GM19238 (cell line): ENCODE measurements at regions not wholly inside any gene's neighbourhood (a gene's known extent, or its start where the extent isn't known, plus 50 kb on each side); places are given as distances from the start of the nearest gene placed in this dataset.

ENCODE experiments used
- DNase-seq: peaks from one replicate; pipeline ENCODE4 v3.0.0; 2011; ENCODE audit warnings: low spot score; ENCODE audit not compliant: insufficient read length

DNA sequence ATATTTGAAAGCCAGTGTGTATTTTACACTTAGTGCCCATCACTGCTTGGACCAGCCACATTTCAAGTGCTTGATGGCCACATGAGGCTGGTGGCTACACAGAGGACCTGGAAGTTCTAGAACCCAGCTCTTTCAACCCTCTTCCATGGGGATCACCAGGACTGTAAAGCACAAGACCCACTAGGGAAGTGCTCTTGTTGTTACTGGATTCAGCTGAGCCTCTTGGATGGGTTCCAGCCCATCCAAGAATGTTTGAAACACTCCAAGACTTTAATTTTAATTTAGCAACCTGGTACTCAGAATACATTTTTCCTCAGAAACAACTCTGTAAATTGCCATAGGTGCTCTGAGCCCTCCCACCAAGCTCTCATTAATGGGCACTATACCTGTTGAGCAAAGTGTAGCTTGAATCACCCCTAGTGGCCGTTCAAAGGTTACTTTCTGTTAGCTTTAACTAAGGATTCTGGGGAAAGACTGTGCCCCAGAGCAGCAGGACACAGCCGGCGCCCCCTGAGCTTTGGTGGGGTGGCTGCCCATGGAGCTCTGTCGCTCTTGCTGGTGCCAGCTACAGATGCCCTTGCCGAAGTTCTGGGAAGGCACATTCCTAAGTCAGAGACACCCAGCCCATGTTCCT is 212.4 kb downstream of the HSD17B3 start:
- DNase-seq, result no peak

DNA sequence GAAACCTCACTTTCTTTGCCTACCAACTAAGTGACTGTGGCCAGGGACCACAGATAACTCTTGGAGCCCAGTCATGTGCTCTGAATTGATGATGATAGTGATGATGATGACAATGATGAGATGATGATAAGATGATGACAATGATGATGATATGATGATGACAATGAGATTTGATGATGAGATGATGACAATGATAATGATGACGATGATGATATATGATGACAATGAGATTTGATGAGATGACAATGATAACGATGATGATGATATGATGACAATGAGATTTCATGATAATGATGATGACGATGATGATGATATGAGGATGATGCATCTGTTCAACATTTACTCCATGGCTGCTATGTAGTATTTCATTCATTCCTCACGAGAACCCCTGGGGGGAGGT is 213.0 kb downstream of the ERCC6L2 start:
- no peak for DNase-seq

DNA sequence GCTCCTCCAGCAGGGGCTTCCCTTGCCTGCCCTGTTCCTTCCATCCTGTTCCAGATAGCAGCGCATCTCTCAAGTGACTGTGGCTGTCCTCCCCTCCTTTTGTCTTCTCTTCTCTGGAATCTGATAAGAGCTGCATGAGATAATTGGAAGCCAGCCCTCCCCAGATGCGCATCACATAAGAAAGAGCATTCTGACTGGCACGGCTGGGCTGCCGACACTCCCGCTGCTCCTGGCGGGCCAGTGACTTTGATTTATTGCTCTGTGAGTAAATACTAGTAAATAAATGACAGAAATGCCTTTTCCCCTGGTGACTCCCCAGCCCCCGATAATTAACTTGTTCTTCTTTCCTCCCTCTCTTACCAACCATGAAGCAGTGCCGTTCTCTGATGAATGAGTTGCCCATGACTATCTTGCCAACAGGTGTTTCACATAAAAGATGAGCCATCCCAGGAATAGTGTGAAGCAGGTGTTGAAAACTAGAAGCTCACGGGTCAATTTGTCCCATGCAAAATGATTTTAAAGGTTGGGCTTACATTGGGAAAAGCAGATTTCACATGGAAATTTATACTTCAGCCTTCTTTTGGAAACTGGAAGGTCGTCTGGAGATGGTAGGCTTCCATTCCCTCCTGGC is 212.3 kb downstream of the ERCC6L2 start:
- DNase-seq, result no peak

DNA sequence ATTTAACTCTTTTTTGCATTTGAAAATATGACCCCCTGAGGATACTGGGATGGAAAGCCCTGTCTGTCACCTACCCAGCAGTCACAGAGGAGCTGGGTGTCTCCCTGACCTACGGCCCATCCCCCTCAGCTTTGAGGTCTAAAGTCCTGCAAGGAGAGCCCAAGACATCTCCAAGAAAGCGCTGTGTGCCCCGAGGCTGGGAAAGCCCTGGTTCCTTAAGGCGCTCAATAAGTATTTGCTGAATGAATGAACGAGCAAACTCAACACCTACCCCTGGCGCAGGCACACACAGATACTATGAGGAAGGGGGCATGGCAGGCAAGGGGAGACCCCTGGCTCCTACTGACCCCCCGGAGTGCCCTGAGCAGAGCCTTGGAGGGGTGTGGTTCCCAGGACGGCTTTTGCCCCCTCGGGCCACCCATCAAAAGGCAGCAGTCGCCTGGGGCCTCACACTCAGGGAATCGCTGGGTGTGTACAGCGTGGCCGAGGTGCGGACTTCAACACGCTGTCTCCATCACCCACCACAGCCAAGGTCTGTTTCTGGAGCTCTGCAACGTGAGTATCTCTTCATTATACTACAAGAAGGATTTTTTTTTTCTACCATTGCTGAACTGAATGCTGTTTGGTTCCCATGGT is 211.6 kb downstream of the ERCC6L2 start:
- DNase-seq, result no peak

DNA sequence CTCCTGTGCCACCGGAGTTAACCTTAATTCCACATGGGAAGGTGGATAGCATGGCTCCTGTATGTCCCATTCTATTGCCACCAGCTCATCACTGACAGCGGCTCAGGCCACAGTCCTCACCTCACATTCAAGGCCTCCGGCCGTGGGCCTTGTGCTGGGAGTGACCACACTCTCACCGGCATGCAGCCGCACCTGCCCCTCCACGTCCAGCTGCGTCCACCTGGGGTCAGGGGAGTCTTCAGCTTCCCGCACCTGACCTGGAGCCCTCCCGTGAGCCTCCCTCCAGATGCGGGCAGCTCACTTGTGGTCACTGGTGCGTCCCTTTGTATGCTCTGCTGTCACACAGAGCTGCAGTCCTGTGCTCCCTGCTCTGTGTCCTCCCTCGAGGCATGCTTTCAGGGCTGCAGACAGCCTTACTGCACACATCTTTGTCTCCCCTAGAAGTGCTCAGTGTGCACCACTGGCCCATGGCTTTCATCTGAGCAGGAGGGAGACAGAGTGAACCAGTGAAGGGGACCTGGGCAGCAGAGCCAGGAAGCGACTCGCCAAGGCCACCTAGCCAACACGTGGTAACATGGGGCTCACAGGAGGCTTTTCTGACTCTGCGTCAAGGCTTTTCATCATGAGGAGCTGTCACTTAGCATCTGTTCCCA is 210.1 kb downstream of the ERCC6L2 start:
- no peak for DNase-seq

DNA sequence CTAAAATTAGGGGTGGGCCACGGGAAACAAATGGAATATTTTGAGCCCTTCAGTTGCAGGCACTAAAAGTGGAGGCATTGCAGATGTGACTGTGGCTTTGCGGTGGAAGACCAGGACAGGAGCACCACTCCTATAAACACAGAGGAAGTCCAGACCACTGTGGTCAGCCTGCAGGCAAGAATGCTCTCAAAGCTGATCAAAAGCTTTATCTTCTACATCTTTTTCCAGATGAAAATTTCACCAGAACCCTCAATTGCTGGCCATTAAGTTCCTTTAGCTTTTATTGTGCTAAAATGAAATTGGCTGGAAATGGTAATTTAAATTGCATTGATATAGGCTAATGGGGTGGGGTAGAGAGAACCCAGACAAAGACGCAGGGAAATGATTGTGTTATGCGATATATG is 208.8 kb downstream of the ERCC6L2 start:
- DNase-seq, result no peak

DNA sequence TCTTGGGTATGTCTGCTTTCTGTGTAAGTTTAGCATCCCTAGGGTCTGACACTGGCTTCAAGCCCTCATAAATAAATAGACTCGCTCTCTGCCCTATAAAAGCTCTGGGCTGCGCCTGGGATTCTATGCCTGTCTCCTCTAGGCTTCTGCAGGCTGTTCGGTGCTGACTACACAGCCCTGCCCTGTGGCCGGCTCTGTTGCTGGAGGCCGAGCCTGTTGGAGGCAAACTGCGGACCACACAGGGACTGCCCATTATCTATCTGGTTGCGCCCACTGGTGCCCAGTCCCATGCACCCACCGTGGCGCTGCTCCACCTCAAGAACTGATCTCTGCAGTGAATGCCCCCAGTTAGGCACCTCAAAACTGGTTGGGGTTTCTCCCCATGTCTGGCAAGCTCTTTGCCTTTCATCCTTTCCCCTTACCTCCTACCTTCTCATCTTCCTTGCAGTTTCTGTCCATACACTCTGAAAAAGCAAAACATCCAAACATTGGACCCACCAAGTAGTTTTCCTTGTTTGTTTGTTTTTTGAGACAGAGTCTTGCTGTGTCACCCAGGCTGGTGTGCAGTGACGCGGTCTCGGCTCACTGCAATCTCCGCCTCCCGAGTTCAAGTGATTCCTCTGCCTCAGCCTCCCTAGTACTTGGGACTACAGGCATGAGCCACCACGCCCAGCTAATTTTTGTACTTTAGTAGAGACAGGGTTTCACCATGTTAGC is 207.2 kb downstream of the ERCC6L2 start:
- DNase-seq, result no peak

DNA sequence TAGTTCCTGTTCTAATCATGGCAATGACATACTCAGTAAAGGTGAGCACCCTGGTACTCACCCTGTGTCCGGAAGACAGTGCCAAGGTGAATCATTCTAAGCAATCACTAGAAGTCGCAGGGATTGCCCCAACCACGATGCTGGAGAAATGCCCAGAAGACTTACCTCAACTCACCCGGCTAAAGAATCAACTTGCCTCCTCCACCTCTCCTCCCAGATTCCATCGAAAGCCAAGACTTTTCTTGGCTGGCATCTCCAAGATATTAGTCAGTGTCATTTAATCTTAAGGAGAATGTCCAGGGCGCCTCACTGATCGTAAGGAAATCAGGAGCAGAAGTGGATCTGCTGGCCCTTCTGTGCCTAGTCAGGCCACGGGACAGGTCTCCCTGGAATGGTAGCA is 204.9 kb downstream of the ERCC6L2 start:
- no peak for DNase-seq

DNA sequence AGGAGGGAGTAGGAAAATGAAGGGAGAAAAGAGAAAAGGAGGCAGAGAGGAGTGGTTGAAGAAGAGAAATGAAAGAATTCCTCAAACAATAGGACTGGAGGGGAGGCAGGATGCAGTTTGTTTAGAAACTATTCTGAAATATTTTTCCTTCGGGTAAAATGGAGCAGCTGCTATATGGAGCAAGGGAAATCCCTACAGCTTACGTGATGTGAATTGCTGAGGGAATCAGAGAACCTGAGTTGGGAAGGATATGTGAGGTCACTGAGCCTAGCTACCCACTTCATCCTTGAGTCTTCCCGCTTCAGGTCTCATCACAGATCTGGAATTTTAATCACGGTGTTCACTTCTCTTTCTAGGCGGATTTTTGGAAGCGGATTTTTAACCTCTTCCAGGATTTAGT is 204.3 kb downstream of the ERCC6L2 start:
- DNase-seq, result no peak

DNA sequence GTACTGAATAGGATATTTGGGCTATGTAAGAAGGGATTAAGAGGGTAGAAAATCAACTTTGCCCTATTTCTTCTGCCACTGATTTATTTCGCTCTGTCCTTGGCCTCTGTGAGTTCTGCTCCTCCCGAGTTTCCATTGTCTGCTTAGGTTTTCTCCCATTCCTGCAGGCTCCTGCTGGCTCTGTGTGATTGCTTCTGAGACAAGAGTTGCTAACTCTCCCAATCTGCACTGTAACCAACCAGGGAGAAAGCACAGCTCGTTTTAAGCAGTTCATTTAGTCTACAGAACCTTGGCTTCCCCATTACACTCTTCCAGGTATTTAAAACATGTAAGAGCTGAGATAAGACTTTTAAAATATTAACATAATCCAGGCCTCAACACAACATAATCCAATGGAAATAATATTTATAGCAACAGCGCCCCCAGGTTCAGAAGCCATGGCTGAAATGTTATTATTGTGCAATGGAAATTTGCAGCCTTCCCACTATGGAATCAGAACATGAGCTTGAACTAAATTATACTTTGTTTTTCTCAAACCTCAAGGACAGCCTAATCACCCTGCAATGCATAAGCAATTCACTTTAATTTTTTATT is 203.5 kb downstream of the ERCC6L2 start:
- no peak for DNase-seq

DNA sequence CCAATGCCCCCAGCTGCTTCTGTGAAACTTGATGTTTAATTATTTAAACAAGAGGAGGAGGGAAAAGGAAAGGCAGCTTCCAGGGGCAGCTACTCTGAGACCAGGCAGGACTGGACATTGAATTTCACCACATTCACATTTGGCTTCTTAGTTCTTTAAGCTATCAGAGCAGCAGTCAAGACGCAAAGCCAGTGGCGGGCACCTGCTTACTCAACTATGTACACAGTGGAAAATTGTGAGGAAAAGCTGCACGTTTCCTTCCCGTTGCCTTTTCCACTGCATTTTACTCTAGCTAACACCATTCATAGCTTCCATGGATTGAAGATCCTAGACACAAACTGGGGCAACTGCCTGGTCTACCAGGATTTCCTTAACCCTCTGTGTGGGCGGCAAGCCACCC is 200.3 kb downstream of the ERCC6L2 start:
- DNase-seq, result no peak

DNA sequence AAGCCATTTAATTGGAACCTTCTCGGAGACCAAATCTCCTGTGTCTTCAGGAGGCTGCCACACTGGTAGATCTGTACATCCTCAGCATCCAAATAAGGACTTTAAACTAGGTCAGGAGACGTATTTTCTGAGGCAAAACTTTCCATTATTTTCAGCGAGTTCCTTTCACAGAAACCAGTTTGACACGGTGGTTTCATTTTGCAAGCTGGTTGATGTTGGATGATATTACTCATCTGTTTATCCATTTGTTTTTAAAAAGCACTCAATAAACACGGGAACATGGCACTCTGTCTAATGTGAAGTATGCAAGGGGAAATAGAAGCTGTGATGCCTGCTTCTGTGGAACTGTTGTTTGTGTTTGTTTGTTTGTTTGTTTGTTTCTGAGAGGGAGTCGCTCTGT is 199.6 kb downstream of the ERCC6L2 start:
- DNase-seq, result no peak

DNA sequence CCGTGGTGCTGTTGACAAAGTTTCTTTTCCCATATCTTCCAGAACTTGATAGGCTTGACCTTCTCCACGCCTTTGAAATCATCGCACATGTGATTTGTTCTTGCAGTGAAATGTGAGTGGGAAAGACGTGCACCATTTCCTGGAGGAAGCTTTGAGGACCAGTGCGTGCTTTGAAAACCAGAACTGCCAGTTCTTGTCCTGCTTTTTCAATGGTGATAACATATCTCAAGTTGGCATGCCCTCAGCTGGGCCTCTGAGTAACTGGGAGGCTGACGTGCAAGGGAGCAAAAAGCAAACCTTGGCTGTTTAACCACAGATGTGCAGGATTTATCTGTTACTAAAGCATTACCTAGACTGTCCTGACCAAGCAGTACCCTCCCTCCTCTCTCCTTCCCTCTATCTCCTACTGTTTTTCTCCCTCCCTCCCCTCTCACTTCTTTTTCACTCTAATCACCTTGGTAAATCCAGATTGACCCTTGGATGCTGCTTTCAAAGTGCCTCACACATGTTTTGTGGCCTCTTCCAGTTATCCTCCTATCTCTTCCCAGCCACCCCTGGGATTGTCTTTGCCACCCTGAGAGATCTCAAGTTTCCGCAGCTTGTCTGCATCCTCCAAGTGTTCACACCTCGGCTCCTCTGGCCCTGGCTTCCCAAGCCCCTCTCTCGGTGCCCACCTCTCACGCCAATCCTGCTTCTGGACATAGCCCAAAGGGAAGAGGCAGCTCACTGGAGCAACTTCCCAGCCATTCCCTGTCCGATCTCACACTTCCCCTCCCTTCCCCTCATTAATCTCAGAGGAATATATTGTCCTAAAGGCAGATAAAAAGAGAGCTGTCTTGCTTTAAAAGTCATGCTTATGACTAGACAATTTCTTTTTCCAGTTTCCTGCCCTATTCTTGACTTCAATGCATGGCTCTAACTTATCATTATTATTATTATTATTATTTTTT is 198.3 kb downstream of the ERCC6L2 start:
- no peak for DNase-seq

DNA sequence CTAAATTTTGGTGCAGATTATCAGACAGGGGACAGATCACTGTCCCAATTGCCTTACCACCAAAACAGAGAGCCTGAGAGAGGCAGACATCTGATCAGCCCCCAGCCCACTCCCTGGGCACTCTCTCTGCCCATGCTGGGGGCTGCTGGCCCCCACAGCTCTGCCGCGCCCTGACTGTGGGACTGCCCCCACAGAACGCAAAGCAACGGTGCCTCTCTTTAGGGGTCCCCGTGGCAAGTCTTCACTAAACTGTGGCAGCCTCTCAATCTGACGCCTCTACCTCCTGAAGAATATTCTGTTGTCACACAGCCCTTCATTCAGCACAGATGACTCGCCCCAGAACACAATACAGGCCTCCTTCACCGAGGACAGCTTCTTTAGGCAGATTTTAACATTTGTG is 197.4 kb downstream of the ERCC6L2 start:
- DNase-seq, result no peak

DNA sequence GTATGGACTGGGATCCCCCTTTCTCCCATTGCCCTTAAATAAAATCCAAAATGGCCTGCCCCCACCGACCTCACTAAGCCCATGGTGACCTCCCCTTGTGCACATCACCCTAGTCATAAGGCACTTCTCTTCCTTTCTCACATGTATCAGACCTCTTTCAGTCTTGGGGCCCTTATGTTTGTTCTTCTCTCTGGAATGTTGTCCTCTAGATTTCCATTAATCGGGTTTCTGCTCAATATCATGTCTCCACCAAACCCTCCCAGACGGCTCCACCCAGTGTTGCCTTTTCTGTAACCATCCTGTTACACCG is 196.3 kb downstream of the ERCC6L2 start:
- no peak for DNase-seq

DNA sequence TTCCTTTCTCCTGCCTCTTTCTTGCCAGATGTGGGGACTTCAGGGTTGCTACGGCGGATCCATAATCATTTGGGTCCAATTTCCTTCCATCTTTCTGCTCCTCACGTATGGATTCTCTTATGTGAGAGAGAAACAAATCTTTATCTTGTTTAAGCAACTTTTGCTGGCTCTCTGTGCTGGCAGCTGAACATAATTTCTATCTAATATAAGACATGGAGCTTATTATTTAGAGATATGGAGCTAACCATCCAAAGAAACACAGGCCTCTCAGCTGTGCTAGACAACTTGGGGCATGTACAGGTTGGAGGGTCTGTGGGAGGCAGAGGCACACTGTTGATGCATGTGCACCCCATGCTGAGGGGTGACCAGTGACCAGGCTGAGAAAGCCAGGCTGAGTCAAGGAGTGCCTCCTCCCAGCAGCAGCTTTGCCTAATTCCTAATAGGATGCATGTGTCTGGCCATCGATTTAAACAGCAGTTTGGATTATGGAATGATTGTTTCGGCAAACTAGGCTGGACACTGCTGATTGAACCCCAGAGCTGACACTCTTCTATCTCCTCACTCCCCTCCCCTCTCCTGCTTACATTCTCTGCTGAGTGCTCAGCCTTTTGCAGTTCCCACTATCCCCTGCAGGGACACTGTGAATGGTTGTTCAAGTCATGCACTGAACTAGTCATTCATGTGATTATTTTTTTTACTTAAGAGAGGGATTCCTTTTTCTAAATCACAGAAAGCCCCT is 195.8 kb downstream of the ERCC6L2 start:
- peak; percentile 28 for DNase-seq

DNA sequence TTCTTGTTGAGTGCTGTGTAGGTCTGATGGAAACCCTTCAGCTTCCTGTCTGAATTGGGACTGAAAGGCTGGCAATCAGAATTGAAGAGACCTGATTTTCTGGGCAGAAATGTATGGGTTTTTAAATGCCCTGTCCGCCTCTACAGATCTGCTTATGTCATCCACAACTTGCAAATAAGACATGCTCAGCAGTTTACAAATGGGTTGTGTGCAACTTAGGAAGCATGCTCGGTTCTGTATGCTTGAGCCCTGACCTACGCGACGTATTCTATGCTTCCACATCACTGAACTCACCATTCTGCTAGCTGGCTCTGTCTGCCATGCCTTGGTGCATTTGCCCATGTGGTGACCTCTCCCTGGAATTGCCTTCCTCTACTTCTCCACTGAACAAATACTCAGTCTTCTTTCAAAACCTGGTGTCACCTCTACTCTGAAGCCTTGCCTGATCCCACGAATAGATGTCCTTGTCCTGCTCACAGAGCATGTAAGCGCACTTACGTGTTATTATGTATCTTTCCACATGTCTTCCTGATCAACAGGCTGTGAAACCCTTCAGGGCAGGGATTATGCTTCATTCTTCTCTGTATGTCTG is 194.2 kb downstream of the ERCC6L2 start:
- DNase-seq, result no peak

DNA sequence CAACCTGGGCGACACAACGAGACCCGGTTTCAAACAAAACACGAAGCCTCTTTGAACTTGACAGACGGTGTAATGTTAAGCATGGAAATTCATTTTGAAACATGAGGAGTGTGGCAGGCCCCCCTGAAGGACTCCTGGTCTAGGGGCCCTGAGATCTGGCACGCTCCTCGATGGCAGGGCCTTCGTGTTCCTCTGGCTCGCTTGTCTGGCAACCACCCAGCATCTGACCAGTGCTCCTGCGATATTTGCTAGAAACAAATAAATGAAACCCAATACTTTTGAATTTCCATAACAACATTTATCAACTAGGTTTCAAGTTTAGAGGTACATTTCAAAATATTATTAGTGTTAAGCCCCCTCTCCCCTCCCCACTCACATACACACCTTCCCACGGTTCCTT is 193.0 kb downstream of the ERCC6L2 start:
- no peak for DNase-seq

DNA sequence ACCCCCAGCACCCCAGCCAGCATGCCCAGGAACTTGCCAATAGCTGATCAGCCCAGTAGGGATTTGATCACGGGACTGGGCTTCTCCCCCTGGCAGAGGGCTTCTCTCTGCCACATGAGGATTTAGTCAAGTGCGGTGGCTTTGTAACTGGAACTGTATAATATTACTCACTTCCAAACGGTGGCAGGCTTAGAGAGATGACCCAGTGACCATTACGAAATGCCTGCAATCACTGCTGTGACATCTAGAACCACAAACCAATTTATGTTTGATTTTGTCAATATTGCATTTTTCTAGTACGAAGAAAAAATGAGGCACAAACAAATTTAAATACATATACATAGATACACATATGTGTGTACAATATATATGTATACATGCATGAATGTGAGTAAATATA is 192.1 kb downstream of the ERCC6L2 start:
- DNase-seq, result no peak

DNA sequence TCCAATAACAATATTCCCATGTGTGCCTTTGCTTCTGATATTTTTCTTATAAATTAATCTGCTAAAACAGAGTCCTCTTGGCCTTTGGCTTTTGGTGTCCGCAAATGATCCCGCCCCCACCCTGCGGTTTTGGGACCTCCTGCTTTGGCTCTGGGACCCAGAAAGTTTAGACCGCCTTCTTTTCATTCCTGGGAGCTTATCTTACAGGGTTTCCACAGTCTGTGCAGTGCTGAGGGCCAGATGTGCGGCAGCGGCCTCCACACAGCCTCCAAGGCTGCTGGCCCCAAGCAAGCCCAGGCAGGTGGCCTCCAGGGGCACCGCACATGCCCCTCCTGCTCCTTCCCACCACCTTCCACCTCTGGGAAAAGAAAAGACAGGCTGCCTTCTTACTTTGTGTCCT is 191.5 kb downstream of the ERCC6L2 start:
- DNase-seq, result no peak
